HS-27A (cell line): ENCODE measurements at regions not wholly inside any gene's neighbourhood (a gene's known extent, or its start where the extent isn't known, plus 50 kb on each side); places are given as distances from the start of the nearest gene placed in this dataset.

Experiments
- DNase-seq: peaks from one replicate; pipeline ENCODE4 v3.0.0-alpha.2; 2012; ENCODE audit warnings: low read depth, missing footprints

DNA sequence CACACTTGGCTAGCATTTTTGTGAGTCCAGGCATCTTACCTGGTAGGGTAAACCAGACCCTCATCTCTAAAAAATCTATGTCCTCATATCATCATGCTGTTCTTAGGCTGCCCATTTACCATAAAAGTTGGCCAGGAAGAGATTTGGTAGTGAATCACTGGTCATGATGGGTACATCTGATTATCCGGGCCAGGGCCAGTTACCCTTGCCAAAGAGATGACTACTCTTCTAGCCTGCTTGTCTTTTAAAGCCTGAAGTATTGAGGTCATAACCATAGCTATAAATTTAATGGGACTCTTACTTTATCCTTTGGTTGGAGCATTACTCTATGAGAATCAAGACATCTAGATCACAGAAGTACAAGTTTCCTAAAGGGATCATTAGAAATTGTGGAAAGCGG lies 276.8 kb downstream of the TENT5A start:
- no peak for DNase-seq

DNA sequence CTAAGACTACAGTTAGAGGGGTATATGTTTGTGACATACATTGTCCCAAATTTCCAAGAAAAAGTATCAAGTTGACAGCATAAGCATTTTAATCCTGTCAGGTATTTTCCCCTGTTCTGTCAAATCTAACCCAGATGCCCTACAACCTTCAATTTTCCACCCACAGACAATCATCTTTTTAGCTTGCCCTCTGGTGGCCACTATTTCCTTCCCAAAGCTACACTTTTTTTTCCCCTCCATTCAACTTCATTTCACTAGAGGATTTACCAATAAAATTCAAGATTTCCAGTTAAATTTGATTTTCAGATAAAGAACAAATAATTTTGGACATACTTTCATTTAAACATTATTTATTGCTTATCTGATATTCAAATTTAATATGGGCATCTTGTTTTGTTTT lies 286.6 kb downstream of the TENT5A start:
- DNase-seq, result no peak

DNA sequence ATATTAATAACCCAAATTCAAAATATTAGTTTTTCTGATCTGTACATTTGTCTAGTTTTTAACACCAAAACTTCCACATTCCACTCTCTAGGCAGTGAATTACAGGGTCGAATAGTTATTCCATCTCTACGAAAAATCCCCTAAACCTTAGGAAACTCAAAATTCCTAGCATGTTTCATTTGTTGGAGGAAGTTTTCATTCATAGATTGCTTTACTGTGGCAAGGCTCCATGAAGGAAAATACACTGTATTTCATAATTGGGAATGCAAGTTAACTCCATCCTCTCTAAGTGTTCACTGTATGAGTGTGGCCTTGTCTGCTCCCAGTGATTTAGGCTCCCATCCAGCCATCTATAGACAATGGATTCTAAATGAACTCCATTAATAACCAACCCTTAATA lies 296.1 kb downstream of the TENT5A start:
- no peak for DNase-seq

DNA sequence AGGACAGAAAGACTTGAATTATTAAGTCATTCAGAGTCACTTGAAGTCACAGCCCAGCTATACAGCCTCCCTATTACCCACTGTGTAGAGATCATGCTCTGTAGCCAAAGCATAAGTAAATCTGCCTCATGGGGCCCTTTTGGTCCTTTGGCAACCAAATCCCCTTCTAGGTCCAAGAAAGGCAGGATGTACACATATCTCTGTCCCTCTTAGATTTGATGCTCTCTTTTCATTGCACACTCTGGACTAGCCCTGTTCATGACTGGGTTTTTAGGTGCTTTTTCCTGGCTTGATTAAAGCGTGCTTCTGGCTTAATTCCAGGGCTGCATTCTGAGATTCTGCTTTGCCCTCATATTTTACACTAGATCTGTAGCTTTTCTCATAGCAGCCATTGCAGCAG lies 296.8 kb downstream of the TENT5A start:
- no peak for DNase-seq

DNA sequence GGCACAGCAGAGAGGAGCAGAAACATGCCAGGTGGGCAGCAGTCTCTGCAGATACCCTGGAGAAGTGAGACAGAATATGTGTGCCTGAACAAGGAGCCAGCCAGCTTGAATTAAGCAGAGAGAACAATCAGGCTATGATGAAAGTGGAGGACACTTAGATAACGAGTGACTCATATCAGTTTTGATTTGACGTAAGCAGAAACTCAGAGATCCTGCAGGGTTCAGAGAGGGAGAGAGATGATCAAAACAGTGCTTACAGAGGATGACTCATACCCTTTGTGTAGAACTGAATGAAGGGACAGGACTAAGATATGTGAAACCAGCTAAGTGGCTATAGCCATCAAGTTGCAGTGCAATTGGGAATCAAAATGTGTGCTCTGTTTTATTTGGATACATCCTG lies 300.7 kb downstream of the TENT5A start:
- peak; percentile 12 for DNase-seq

DNA sequence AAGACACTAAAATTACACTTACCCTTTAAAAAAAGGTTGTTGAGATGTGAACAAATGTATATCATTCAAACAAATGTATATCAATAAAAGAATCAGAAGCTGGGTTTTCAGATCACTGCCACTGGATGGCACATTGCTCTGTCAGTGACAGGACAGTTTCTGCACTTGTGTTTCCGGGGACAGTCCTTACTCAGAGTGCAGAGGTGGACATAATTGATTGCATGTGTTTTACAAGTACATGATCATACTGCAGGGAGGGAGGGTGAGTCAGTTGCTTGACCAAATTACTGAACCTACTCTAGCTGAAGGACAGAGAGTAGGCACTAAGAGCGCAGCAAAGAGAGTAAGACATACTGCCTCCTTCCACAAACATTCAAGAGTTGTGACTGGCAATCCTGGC lies 302.3 kb downstream of the TENT5A start:
- DNase-seq, result no peak

DNA sequence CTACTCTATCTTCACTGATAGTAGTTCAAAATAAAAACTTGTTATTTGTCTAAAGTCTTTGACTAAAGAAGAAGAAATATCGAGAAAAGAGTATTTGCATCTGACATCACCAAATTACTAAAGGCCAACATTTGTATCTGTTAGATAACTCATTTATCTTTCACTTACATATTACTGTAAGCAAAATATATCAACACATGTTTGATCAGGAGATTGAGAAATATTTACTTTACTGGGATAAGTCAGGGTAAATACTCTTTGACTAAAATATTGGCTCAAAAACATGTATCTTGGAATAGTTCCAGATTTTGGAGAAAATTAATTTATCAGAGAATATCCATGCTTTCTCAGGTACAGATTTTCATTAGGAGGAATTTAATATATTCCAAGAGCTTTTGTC lies 306.0 kb downstream of the TENT5A start:
- DNase-seq, result no peak

DNA sequence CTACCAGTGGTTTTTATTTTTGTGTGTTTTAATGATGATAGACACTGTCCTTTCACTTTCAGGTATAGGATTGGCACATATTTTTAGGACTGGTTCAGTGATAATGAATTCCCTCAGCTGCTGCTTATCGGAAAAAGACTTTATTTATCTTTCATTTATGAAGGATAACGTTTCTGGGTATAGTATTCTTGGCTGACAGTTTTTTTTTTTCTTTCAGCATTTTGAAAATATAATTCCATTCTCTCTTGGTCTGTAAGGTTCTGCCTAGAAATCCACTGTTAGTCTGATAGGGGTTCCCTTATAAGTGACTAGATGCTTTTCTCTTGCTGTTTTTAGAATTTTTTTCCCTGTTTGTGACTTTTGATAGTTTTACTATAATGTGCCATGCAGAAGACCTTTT lies 313.1 kb downstream of the TENT5A start:
- DNase-seq, result no peak

DNA sequence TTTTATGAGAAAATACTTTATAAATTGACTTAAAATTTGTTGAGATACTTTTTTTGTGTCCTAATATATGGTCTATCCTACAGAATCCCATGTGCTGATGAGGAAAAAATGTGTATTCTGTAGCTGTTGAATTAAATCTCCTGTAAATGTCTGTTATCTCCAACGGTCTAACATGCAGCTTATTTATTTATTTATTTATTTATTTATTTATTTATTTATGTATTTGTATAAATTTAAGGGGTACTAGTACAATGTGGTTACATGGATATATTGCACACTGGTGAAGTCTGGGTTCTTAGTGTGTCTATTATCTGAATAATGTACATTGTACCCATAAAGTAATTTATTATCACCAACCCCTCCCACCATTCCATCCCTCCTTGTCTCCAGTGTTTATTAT lies 315.5 kb downstream of the TENT5A start:
- no peak for DNase-seq

DNA sequence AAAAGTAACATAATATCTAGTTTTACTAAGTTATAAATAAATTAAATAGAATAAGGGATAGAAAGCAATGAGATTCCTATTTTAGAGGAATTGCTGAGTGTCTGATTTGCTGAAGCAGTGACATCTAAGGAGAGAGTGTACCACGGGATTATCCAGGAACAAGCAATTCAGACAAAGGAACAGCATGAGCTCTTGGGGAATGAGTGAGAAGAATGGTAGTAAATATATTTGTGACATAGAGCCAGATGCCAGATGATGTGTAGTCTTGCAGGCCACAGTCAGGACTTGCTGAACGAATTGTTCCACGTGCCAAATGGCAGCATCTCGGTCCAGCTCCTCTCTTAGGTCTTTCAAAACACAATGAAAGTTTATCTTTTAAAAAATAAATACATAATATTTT lies 339.2 kb downstream of the TENT5A start:
- DNase-seq, result no peak

DNA sequence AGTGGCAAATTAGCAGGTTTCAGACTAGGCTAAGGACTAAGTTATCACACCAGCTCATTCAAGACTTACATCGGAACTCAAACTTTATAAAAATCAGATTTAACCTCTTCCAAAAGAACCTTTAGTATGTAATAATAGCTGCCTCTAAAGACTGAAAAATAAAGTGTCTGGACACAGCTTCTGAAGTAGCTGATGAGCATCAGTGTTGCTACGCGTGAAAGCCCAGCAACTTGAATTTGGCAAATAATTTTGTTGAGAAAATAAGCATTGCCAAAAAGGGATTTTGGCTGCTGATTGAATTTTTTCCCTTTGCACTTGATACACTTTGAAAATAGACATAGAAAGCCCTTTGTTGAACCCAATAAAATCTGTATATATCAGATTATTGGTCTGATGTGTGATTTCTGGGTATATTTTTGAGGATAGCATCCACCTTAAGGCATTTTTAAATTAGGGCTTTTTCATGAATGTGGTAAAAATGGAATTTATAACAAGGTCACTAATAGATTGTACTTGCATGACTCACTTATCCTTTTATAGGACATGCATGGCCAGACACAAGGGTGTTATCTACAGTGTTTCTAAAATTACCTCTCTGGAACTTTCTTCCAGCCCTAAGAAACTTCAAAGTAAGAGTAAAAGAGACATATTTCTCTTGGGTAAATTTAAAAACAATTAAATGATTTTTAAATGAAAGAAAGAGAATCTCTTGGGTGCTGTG lies 350.4 kb downstream of the TENT5A start:
- peak; percentile 17 for DNase-seq

DNA sequence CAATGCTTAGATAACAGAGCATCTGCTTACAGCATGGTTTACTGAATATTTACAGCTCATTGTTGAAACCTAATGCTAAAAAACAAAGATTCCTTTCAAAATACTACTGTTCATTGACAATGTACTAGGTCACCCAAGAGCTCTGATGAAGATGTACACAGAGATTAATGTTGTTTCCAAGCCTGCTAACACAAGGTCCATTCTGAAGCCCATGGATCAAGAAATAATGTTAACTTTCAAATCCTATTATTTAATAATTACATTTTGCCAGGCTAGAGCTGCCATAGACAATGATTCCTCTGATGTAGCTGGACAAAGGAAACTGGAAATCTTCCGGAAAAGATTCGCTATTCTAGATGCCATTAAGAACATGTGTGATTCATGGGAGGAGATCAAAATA lies 355.6 kb downstream of the TENT5A start:
- DNase-seq, result no peak

DNA sequence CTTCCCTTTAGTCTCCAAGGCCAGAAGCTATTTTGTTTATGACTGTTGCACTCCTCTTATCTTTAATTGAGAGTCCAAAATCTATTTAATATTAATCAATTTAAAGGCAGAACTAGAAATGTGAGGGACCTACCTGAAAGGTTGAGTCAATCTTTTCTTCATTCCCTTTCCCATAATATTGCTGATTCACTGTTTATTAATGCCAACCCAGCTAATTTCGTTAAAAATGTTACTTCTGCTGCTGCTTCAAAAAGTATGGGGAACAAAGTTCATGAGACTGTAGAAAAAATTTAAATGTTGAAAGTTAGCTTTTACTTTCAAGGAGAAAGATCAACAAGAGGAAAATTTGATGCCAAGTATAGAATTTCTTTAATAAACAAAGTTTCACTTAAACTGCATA lies 365.3 kb downstream of the TENT5A start:
- no peak for DNase-seq

DNA sequence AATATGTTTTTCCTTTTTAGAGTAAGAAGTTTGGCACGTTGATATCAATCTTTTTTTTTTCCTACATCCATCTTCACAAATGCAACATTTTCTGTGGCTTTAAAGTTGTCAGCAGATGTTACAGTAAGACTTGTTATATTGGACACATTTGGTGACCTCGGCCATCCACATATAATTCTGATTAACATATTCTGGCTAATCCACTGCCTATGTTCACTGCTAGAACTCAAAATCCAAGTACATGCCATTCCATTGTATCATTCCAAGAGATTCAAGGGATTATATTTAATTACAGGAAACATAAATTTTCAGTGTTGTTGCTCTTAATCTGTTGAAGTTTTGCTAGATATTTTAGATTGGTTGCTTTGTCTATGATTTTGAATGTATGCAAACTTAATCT lies 367.6 kb downstream of the TENT5A start:
- no peak for DNase-seq

DNA sequence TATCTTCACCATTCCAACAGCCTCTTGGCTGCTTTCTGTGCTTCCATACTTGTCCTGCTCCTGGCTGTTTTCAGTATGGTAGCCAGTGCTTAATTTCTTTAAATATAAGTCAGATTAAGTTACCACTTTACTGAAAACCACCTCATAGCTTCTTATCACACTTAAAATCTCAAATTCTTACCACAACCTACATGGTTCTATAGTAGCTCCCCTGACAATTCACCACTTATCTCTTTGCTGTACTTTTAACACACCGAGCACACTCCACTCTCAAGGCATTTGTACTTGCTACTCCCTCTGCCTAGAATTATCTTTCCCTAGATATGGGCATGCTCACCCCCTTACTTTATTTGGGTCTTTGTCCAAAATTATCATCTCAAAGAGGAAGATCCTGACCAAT lies 369.0 kb downstream of the TENT5A start:
- no peak for DNase-seq

DNA sequence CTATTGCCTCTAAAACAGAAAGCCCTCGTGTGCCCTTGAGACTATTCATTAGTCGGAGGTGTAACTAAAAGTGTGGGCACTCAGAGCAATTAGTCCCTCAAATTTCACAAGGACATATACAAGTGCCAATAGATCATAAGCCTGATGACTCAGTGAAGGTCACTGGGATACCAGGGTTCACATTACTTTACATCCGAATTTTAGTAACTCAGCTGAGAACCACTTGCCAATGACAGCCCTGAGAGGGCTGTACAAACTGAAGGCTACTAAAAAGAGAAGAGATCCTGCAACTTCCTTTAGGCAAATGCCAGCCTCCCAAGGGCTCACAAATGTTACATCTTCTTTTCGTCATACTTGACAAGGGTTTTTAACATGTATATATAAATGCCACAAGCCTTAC lies 369.6 kb downstream of the TENT5A start:
- DNase-seq, result no peak

DNA sequence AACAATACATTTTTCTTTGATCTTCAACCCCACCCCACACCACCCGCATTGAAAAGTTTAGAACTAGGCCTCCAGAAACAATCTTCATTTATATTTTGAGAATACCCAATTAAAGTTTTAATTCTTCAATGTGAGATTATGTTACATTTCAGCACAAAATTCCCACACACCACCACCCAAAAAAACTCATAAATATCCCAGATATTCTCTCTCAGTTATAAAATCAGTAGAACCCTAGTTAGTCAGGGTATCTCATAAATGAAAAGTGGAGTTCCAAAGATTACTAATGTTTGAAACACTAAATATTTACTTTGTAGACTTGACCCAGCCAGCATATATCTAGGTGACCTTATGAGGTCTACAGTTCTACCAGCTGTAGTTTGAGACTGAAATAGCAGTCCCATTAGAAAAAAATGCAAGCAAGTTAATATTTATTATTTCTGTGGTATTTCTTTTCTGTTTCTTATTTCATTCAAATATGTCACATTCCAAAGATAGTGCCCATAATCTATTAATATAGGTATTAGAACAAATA lies 371.0 kb downstream of the TENT5A start:
- no peak for DNase-seq

DNA sequence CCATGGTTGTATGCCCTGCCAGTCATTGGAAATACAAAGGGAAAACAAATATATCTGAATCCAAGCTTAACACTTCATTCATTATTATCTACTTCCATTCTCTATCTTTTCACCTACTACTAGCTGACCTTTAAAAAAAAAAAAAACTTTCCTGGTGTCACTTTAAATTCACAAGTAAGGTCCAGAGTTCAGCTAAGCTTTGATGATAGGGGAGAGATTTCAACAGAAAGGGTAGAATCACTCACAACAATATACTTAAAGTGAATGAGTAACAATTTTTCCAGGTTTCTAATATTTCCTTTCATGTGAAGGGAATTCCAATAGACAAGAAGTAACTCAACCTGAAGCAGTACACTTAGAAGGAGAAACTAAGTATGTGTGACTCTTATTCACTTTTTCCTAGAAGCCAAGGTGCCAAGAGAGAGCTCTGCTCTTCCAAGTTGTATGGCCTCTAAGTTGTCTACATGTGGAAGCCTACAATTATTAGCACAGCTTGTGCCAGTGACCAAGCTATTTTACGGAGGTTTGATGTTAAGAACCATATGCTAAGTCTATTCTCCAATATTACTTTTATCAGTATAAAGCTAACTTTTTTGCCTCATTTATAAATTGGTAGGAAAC lies 371.7 kb downstream of the TENT5A start:
- DNase-seq, result no peak

DNA sequence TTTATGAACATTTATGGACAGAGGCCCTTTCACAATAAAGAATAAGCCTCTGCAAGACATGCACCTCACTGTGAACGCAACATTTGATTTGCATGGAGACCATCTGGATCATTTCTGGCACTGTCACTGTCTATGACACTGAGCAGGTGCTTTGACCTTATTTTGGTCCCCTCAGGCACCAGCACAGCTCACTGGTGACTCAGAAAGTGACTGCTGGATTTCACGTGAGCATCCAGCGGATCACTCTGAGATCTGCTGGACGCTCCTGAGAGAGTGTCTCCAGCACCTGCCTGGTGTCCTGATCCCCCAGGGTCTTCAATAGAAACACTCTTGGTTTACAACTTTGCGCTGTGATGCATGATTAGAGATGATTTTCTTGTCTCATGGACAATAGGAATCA lies 375.7 kb downstream of the TENT5A start:
- DNase-seq, result no peak

DNA sequence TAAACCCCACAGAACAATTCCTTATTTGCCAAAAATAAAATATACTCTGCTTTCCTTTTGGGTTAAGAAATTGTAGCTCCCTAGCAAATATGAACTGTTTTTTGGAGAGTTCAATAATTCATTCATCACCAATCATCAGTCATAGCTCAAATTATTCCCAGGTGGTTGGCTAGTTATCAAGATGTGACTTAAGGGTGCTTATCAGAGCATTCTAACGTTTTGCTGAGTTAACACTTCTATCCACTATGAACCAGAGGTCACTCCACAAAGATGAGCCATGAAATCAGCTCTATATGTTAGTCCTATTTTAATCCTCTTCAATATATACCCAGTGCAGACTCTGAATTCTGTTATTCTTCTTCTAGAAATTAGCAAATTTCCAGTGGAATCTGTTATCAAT lies 379.1 kb downstream of the TENT5A start:
- no peak for DNase-seq

DNA sequence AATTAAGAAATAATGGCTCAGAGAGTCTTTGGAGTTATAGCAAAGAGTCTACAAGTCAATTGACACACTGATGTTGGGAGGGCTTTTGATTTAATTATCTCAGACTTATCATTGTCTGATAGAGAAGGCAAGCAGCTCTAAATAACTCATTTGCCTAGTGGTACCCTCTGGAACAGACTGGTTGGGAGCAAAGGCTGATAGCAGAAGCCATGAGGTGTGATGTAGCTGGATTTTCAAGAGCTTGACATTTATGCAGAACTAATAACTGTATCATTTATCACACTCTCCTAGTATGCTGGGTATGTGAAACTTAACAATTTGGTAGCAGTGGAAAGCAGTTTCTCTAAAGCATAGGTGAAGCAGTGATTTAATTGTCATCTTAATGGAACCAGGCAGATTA lies 380.6 kb downstream of the TENT5A start:
- DNase-seq, result no peak

DNA sequence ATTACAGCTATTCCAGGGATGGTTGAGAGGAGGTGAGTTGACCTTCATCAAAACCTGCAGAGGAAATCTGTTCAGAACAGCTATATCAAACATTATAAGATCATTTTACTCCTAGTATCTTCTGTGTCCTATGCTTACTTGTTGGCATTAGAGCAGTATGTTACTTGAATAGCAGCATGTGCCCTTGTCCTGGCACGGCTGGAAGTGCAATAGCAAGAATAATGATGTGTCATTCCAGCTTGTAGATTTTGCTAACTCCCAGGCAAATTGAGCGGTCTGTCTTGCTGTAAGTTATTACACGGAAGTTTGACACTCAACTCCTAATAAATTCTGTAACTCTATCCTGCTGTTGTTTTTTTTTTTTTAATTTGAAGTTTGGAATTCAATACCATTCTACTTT lies 385.5 kb downstream of the TENT5A start:
- no peak for DNase-seq

DNA sequence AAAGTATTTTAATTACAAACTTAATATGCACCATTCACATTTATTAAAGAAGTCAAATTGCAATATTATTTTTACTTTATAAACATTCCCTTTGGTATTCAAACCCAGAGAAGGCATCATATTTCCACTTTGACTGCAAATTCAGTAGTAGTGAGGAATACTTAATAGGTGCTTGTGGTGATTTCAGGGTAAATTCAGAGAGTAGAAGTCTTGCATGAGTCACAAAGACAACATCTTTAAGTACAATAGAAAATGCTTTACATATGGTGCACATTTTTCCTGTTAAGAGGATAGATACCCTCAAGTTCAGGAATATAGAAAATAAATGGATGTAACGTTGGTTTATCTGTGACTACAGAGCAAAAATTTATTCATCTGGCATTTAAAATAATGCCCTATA lies 390.2 kb downstream of the TENT5A start:
- peak; percentile 9 for DNase-seq

DNA sequence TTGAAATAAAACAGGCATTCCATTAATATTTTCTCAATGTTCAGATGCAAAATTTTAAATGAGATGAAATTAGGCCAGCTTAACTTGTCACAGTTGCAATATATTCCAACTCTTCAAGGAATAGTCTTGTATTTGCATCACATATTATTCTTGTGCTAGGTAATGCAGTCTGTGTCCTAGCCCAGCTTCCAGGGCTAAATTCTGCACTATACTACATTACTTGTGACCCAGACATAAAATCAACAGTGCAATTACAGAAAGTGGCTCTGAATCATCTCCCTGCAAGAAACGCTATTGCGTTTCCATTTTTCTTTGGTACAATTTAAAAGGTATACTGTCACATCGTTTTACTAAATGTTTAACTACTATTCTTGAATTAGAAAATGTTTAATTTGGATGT lies 399.2 kb downstream of the TENT5A start:
- DNase-seq, result no peak
